Loucy (cell line): ENCODE measurements at regions not wholly inside any gene's neighbourhood (a gene's known extent, or its start where the extent isn't known, plus 50 kb on each side); places are given as distances from the start of the nearest gene placed in this dataset.

Source experiments
- H2AFZ ChIP-seq: fragments of 200-600 bp; sonication (generic); 2 replicates; pipeline ENCODE4 v1.6.0; 2016; ENCODE audit warnings: antibody characterized with exemption, mild to moderate bottlenecking, low read length, moderate library complexity
- H3F3A ChIP-seq: fragments of 200-600 bp; 2 replicates; pipeline ENCODE4 v1.6.0; 2016; ENCODE audit warnings: antibody characterized with exemption, low read depth, mild to moderate bottlenecking
- H3K27me3 ChIP-seq: fragments of 200-600 bp; sonication (generic); 2 replicates; pipeline ENCODE4 v1.6.1; 2014; ENCODE audit warnings: low read length, mild to moderate bottlenecking; ENCODE audit not compliant: insufficient read depth, poor library complexity, severe bottlenecking
- H3K36me3 ChIP-seq: fragments of 200-600 bp; sonication (generic); 2 replicates; pipeline ENCODE4 v1.6.1; 2016; ENCODE audit warnings: low read length; ENCODE audit not compliant: insufficient read depth
- H3K4me1 ChIP-seq: fragments of 200-600 bp; sonication (generic); 2 replicates; pipeline ENCODE4 v1.5.1; 2014; ENCODE audit warnings: low read length, mild to moderate bottlenecking; ENCODE audit not compliant: insufficient read depth, poor library complexity, severe bottlenecking
- H3K4me2 ChIP-seq: fragments of 200-600 bp; sonication (generic); 2 replicates; pipeline ENCODE4 v1.6.0; 2014; ENCODE audit warnings: antibody characterized with exemption, low read length, low read depth, mild to moderate bottlenecking; ENCODE audit not compliant: poor library complexity, severe bottlenecking
- H3K4me3 ChIP-seq: fragments of 200-600 bp; sonication (generic); 2 replicates; pipeline ENCODE4 v1.5.1; 2014; ENCODE audit warnings: low read length, mild to moderate bottlenecking, mixed read lengths; ENCODE audit not compliant: poor library complexity, severe bottlenecking
- H3K79me2 ChIP-seq: fragments of 200-600 bp; sonication (generic); 2 replicates; pipeline ENCODE4 v1.6.1; 2014; ENCODE audit warnings: low read length; ENCODE audit not compliant: insufficient read depth
- H3K9ac ChIP-seq: fragments of 200-600 bp; sonication (generic); 2 replicates; pipeline ENCODE4 v1.6.0; 2014; ENCODE audit warnings: mild to moderate bottlenecking, low read depth, low read length, moderate library complexity; ENCODE audit not compliant: poor library complexity, severe bottlenecking
- H3K9me2 ChIP-seq: fragments of 200-600 bp; sonication (generic); replicated peaks from 2 replicates; pipeline ENCODE4 v1.6.1; 2016; ENCODE audit warnings: low read depth, low read length, mixed read lengths
- H3K9me3 ChIP-seq: fragments of 200-600 bp; sonication (generic); 2 replicates; pipeline ENCODE4 v1.6.1; 2014; ENCODE audit warnings: mild to moderate bottlenecking, antibody characterized with exemption, low read length, low read depth; ENCODE audit not compliant: insufficient read depth
- H4K20me1 ChIP-seq: fragments of 200-600 bp; sonication (generic); 2 replicates; pipeline ENCODE4 v1.6.0; 2014; ENCODE audit warnings: antibody characterized with exemption, low read length, mild to moderate bottlenecking; ENCODE audit not compliant: insufficient read depth, poor library complexity, severe bottlenecking
- EZH2phosphoT487 ChIP-seq: fragments of 200-600 bp; IDR thresholded peaks from 2 replicates; pipeline ENCODE4 v1.6.1; 2018; ENCODE audit warnings: antibody characterized with exemption, mild to moderate bottlenecking, moderate library complexity, borderline replicate concordance
- TF ChIP-seq, protein P1 (sequence below): fragments of 200-600 bp; sonication (generic); conservative IDR thresholded peaks from 2 replicates; pipeline ENCODE4 v1.5.1; 2014; ENCODE audit warnings: mild to moderate bottlenecking, antibody characterized with exemption, low read length

DNA sequence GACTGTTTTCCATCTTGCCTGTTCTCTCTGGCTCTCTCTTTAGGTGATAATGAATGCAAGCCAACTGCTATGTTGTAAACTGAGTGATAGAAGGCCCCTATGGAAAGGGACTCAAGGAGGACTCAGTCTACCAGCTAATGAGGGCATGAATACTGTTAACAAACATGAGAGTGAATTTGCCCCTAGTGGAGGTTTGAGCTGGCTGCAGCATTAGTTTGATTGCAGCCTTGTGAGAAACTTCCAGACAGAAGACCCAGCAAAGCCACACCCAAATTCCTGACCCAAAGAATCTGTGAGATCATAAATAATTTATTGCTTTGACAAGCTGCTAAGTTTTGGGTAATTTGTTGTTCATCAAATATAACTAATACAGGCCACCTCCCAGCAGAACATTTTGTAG lies 50.0 kb upstream of the PLCB1 start:
- H3K4me1 ChIP-seq, result no peaks in the 10 kb centered on the region
- no peak overlapping the region for H3K4me3 ChIP-seq
- no peak overlapping the region for H3K9ac ChIP-seq
- no peaks in the 10 kb centered on the region for H4K20me1 ChIP-seq
- no peaks in the 10 kb centered on the region for H3K9me3 ChIP-seq
- H3K9me2 ChIP-seq, result no peaks in the 10 kb centered on the region
- H3F3A ChIP-seq, result no peaks in the 10 kb centered on the region
- no peaks in the 10 kb centered on the region for H3K36me3 ChIP-seq
- TF ChIP-seq, protein P1, sequence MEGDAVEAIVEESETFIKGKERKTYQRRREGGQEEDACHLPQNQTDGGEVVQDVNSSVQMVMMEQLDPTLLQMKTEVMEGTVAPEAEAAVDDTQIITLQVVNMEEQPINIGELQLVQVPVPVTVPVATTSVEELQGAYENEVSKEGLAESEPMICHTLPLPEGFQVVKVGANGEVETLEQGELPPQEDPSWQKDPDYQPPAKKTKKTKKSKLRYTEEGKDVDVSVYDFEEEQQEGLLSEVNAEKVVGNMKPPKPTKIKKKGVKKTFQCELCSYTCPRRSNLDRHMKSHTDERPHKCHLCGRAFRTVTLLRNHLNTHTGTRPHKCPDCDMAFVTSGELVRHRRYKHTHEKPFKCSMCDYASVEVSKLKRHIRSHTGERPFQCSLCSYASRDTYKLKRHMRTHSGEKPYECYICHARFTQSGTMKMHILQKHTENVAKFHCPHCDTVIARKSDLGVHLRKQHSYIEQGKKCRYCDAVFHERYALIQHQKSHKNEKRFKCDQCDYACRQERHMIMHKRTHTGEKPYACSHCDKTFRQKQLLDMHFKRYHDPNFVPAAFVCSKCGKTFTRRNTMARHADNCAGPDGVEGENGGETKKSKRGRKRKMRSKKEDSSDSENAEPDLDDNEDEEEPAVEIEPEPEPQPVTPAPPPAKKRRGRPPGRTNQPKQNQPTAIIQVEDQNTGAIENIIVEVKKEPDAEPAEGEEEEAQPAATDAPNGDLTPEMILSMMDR, result peak; percentile 72
- no peak for TF ChIP-seq EZH2phosphoT487
- H3K27me3 ChIP-seq, result no peaks in the 10 kb centered on the region
- H2AFZ ChIP-seq, result no peak overlapping the region
- no peaks in the 10 kb centered on the region for H3K79me2 ChIP-seq
- H3K4me2 ChIP-seq, result no peak overlapping the region
